K562 (cell line): ENCODE measurements at regions not wholly inside any gene's neighbourhood (a gene's known extent, or its start where the extent isn't known, plus 50 kb on each side); places are given as distances from the start of the nearest gene placed in this dataset.

Experiments
- ATAC-seq: fragments of 200-7000 bp; cut with Tn5 transposase; 3 replicates; pipeline ENCODE4 v1.9.1; 2020; ENCODE audit warnings: moderate library complexity
- BruUV-seq: library from RNA; stranded (reverse); fragments of 400-500 nt; replicated peaks from 2 replicates; lab custom pipeline; 2021; lab: Mats Ljungman, UMichigan
- CTCF ChIA-PET: fragments of 300-600 bp; formaldehyde crosslinking; extraction: SDS; loops from one replicate; lab custom pipeline; 2021; ENCODE audit warnings: low intra/inter-chr PET ratio; lab: Yijun Ruan, JAX
- POLR2A ChIA-PET: fragments of 300-600, 350-650 bp; sonication (Branson Sonifier 250); formaldehyde crosslinking; extraction: SDS; loops from one replicate; lab custom pipeline; 2021; ENCODE audit warnings: antibody characterized with exemption, inconsistent platforms; lab: Yijun Ruan, JAX
- DNase-seq, 4 experiments: peaks; one replicate each; pipeline versions ENCODE4 v3.0.0 to v3.0.0-alpha.2; 2011 to 2018; ENCODE audit warnings: low spot score in 3 of 4, mixed read lengths in 3 of 4; ENCODE audit errors: extremely low read depth in 1 of 4
- FAIRE-seq: peaks from 2 replicates; lab custom pipeline; 2011; peaks lifted over from hg19 to GRCh38; lab: Jason Lieb, UNC
- H2AFZ ChIP-seq: 2 replicates; pipeline ENCODE4 v1.6.0; 2011; ENCODE audit warnings: low read depth, low read length, control low read depth, inconsistent platforms
- H3K27ac ChIP-seq: fragments of 200-600 bp; 3 replicates; pipeline ENCODE4 v1.8.0; 2011; ENCODE audit warnings: low read depth, mild to moderate bottlenecking, control low read depth, inconsistent platforms, low read length, moderate library complexity, mixed read lengths; ENCODE audit errors: extremely low read depth
- H3K27me3 ChIP-seq, 2 experiments: fragments of 300-600 bp in 1 of 2; 2 replicates in 1 of 2; 3 replicates in 1 of 2; pipeline versions ENCODE4 v1.6.0 to v1.8.0; 2011; ENCODE audit warnings: inconsistent platforms in 2 of 2, low read length in 2 of 2, mild to moderate bottlenecking in 1 of 2, mixed read lengths in 1 of 2, moderate library complexity in 1 of 2; ENCODE audit not compliant: control insufficient read depth in 2 of 2, insufficient read depth in 2 of 2
- H3K36me3 ChIP-seq: fragments of 300-600 bp; 3 replicates; pipeline ENCODE4 v1.8.0; 2011; ENCODE audit warnings: mild to moderate bottlenecking, low read length, inconsistent platforms; ENCODE audit not compliant: control insufficient read depth, insufficient read depth
- H3K4me1 ChIP-seq, 2 experiments: fragments of 200-600 bp in 1 of 2; replicated peaks in 1 of 2; 2 replicates in 1 of 2; 3 replicates in 1 of 2; pipeline versions ENCODE4 v1.5.1 to v1.8.0; 2011; ENCODE audit warnings: inconsistent platforms in 2 of 2, low read length in 2 of 2, mild to moderate bottlenecking in 1 of 2, mixed read lengths in 1 of 2, moderate library complexity in 1 of 2; ENCODE audit not compliant: control insufficient read depth in 2 of 2, insufficient read depth in 2 of 2
- H3K4me2 ChIP-seq: 2 replicates; pipeline ENCODE4 v1.6.1; 2011; ENCODE audit warnings: low read length, control low read depth, inconsistent platforms, mixed read lengths; ENCODE audit not compliant: insufficient read depth
- H3K4me3 ChIP-seq: fragments of 200-600 bp; sonication (generic), shearing (Covaris generic); 2 replicates; pipeline ENCODE4 v1.5.1; 2016; ENCODE audit warnings: control low read depth, inconsistent platforms
- H3K79me2 ChIP-seq: fragments of 200-600 bp; 3 replicates; pipeline ENCODE4 v1.8.0; 2011; ENCODE audit warnings: low read length, inconsistent platforms; ENCODE audit not compliant: control insufficient read depth, insufficient read depth
- H3K9ac ChIP-seq, 2 experiments: 2 replicates each; pipeline versions ENCODE4 v1.6.0 to v1.6.1; 2011; ENCODE audit warnings: low read depth in 2 of 2, low read length in 2 of 2, control low read depth in 1 of 2, inconsistent platforms in 1 of 2, mild to moderate bottlenecking in 1 of 2, mixed read lengths in 1 of 2; ENCODE audit not compliant: insufficient read depth in 1 of 2
- H3K9me1 ChIP-seq: one replicate; pipeline ENCODE4 v1.6.0; 2011; ENCODE audit warnings: inconsistent platforms, mild to moderate bottlenecking, low read length, moderate library complexity; ENCODE audit not compliant: control insufficient read depth, insufficient read depth
- H3K9me3 ChIP-seq: replicated peaks from 2 replicates; pipeline ENCODE4 v1.5.1; 2011; ENCODE audit warnings: low read depth, low read length, inconsistent platforms; ENCODE audit not compliant: control insufficient read depth, insufficient read depth
- H4K20me1 ChIP-seq: replicated peaks from 2 replicates; pipeline ENCODE4 v1.6.1; 2011; ENCODE audit warnings: low read length, inconsistent platforms, mixed read lengths; ENCODE audit not compliant: control insufficient read depth, insufficient read depth
- ATF7 ChIP-seq: fragments of 450-650 bp; IDR thresholded peaks from 2 replicates; pipeline ENCODE4 v1.7.1; 2014; ENCODE audit warnings: mild to moderate bottlenecking, moderate library complexity
- FOS ChIP-seq: IDR thresholded peaks from 3 replicates; pipeline ENCODE4 v1.6.1; 2011; ENCODE audit not compliant: insufficient read length; ENCODE audit errors: extremely low read depth
- HMG20A ChIP-seq: fragments of 450-650 bp; formaldehyde crosslinking; conservative IDR thresholded peaks from 2 replicates; pipeline ENCODE4 v1.4.0; 2020; ENCODE audit warnings: mild to moderate bottlenecking, mixed read lengths
- JUND ChIP-seq, 2 experiments: IDR thresholded peaks; 2 replicates in 1 of 2; 3 replicates in 1 of 2; pipeline ENCODE4 v1.6.1; 2011; ENCODE audit warnings: borderline replicate concordance in 2 of 2, low read depth in 2 of 2, low read length in 2 of 2, improper control_type of control experiment in 1 of 2, missing biosample characterization in 1 of 2, missing genetic modification characterization in 1 of 2, missing genetic modification reagents in 1 of 2
- MEIS2 ChIP-seq: fragments of 450-650 bp; IDR thresholded peaks from 2 replicates; pipeline ENCODE4 v1.6.1; 2014; ENCODE audit warnings: mild to moderate bottlenecking; ENCODE audit not compliant: partially characterized antibody
- RBM15 ChIP-seq: fragments of 200-400 bp; formaldehyde crosslinking; IDR thresholded peaks from 2 replicates; pipeline ENCODE4 v1.6.1; 2018; ENCODE audit warnings: mild to moderate bottlenecking, low read length, moderate library complexity; ENCODE audit not compliant: insufficient read depth
- RBM17 ChIP-seq: fragments of 200-400 bp; formaldehyde crosslinking; IDR thresholded peaks from 2 replicates; pipeline ENCODE4 v1.6.1; 2017; ENCODE audit warnings: low read depth, mild to moderate bottlenecking, low read length, borderline replicate concordance
- SREBF2 ChIP-seq: sonication (generic); formaldehyde crosslinking; IDR thresholded peaks from 2 replicates; pipeline ENCODE4 v1.4.0; 2020; ENCODE audit warnings: mild to moderate bottlenecking, missing genetic modification reagents
- ZNF77 ChIP-seq: fragments of 250-450 bp; sonication (Bioruptor Pico); IDR thresholded peaks from 2 replicates; pipeline ENCODE4 v1.5.0; 2020
- WGBS: fragments of 100-300 bp; shearing (Covaris generic); methylation state at CpG from one replicate; pipeline ENCODE4 v1.1.6; 2016; ENCODE audit warnings: low coverage, mixed read lengths; ENCODE audit not compliant: insufficient coverage; ENCODE audit errors: missing lambda C conversion rate; 5-methylcytosine and 5-hydroxymethylcytosine counted together
- in situ Hi-C: fragments of 300-500 bp; cut with MboI; formaldehyde crosslinking; loops from 4 replicates; pipeline ENCODE4 v1.15.0; 2018; ENCODE audit warnings: inconsistent platforms, mixed read lengths
- intact Hi-C: fragments of 100-400 bp; cut with micrococcal nuclease; formaldehyde crosslinking; loops from 2 replicates; pipeline ENCODE4 v1.14.2; 2022
- TF ChIP-seq, protein P1 (sequence below): fragments of 150-350 bp; conservative IDR thresholded peaks from 2 replicates; pipeline ENCODE4 v1.6.1; 2014; ENCODE audit warnings: low read length
- TF ChIP-seq, protein P2 (sequence below): sonication (generic); formaldehyde crosslinking; IDR thresholded peaks from 2 replicates; pipeline ENCODE4 v1.8.1; 2022; ENCODE audit warnings: missing genetic modification reagents
- TF ChIP-seq, protein P3 (sequence below), 2 experiments: fragments of 450-650 bp in 1 of 2; sonication (generic) in 1 of 2; formaldehyde crosslinking in 1 of 2; IDR thresholded peaks in 1 of 2; conservative IDR thresholded peaks in 1 of 2; 2 replicates each; pipeline versions ENCODE4 v1.6.1 to v1.8.1; 2016 to 2023; ENCODE audit warnings: mild to moderate bottlenecking in 2 of 2, moderate library complexity in 2 of 2, inconsistent platforms in 1 of 2, missing genetic modification reagents in 1 of 2

DNA sequence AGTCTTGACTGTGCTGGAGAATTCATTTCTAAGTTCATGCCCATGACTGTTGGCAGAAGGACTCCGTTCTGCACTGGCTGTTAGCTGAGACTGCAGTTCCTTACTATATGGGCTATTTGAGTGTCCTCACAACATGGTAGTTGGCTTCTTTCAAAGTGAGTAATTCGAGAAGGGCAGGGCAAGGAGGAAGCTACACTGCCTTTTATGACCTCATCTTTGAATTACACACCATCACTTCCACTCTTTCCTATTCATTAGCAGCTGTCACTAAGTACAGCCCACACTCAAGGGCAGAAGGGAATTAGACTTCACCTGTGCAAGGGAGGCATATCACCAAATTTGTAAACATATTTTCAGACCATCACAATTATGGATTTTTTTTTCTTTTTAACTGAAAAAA, 55.9 kb upstream of the EPAS1 start:
- no peaks in the 10 kb centered on the region for H3K4me1 ChIP-seq
- H3K79me2 ChIP-seq, result no peaks in the 10 kb centered on the region
- H3K36me3 ChIP-seq, result no peaks in the 10 kb centered on the region
- no peak overlapping the region for H3K4me2 ChIP-seq
- in situ Hi-C loops (no loop called here), intact Hi-C loops (no loop called here)
- no peak overlapping the region for H3K9ac ChIP-seq
- no peaks in the 10 kb centered on the region for H3K9me1 ChIP-seq
- no peak overlapping the region for H3K4me3 ChIP-seq
- DNase-seq (no peak), FAIRE-seq (no peak), ATAC-seq (no peak)
- TF ChIP-seq FOS (no peak), JUND (IDR thresholded peaks at IDR 0.05; ENCODE audit: borderline replicate concordance, low read depth, low read length) (peak; percentile 17; the same call in 1 of the 2 replicates), JUND (tag; IDR thresholded peaks at IDR 0.05; ENCODE audit: borderline replicate concordance, low read depth, low read length) (peak; percentile 62; the same call in 2 of the 3 replicates), RBM15 (no peak), ATF7 (peak; percentile 45; the same call in 1 of the 2 replicates), RBM17 (no peak), SREBF2 (CRISPR knock-in tag) (no peak), MEIS2 (peak; percentile 15), ZNF77 (CRISPR knock-in tag) (no peak), HMG20A (CRISPR knock-in tag) (no peak)
- TF ChIP-seq, protein P1, sequence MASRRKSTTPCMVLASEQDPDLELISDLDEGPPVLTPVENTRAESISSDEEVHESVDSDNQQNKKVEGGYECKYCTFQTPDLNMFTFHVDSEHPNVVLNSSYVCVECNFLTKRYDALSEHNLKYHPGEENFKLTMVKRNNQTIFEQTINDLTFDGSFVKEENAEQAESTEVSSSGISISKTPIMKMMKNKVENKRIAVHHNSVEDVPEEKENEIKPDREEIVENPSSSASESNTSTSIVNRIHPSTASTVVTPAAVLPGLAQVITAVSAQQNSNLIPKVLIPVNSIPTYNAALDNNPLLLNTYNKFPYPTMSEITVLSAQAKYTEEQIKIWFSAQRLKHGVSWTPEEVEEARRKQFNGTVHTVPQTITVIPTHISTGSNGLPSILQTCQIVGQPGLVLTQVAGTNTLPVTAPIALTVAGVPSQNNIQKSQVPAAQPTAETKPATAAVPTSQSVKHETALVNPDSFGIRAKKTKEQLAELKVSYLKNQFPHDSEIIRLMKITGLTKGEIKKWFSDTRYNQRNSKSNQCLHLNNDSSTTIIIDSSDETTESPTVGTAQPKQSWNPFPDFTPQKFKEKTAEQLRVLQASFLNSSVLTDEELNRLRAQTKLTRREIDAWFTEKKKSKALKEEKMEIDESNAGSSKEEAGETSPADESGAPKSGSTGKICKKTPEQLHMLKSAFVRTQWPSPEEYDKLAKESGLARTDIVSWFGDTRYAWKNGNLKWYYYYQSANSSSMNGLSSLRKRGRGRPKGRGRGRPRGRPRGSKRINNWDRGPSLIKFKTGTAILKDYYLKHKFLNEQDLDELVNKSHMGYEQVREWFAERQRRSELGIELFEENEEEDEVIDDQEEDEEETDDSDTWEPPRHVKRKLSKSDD, result no peak
- TF ChIP-seq, protein P2, sequence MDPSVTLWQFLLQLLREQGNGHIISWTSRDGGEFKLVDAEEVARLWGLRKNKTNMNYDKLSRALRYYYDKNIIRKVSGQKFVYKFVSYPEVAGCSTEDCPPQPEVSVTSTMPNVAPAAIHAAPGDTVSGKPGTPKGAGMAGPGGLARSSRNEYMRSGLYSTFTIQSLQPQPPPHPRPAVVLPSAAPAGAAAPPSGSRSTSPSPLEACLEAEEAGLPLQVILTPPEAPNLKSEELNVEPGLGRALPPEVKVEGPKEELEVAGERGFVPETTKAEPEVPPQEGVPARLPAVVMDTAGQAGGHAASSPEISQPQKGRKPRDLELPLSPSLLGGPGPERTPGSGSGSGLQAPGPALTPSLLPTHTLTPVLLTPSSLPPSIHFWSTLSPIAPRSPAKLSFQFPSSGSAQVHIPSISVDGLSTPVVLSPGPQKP, result no peak
- TF ChIP-seq, protein P3, sequence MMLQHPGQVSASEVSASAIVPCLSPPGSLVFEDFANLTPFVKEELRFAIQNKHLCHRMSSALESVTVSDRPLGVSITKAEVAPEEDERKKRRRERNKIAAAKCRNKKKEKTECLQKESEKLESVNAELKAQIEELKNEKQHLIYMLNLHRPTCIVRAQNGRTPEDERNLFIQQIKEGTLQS (IDR thresholded peaks at IDR 0.05), result peak; percentile 51; the same call in 1 of the 2 replicates
- TF ChIP-seq, protein P3 (CRISPR knock-in tag; conservative IDR thresholded peaks at IDR 0.05), result no peak
- ChIA-PET CTCF (no interaction called here), POLR2A (interaction anchor here (0.8 kb wide), 1 partner anchor 11 kb away, joined by 3 read pairs; no protein-coding TSS in a partner anchor)
- 18% methylated on average over 2 of the region's 2 CpGs for WGBS
- H3K27me3 ChIP-seq, result no peaks in the 10 kb centered on the region
- H4K20me1 ChIP-seq, result no peaks in the 10 kb centered on the region; the same call in 1 of the 2 replicates
- BruUV-seq, result no TSS peak
- no peaks in the 10 kb centered on the region for H3K9me3 ChIP-seq
- H2AFZ ChIP-seq, result no peak overlapping the region
- no peak overlapping the region for H3K27ac ChIP-seq
